Activated CD4-positive, alpha-beta T cell treated with anti-CD3 and anti-CD28 coated beads, Interleukin-2, Interleukin-6, amounts not matched to agents 100 ng/mL and 50 ng/mL, durations not matched to agents 16 hours and 8 hours (primary cell): ENCODE measurements at regions not wholly inside any gene's neighbourhood (a gene's known extent, or its start where the extent isn't known, plus 50 kb on each side); places are given as distances from the start of the nearest gene placed in this dataset.
"Not testable (repeated sequence)": the region's sequence is repeated elsewhere in the genome, so short reads cannot be mapped to it uniquely, and the experiment has no call there.

Experiments
- DNase-seq: peaks from one replicate; pipeline ENCODE4 v3.0.0-alpha.2; 2020

- no peak for DNase-seq
These were observed 50.8 kb upstream of the SEL1L start for GRCh38 chr14:81584495-81584894.

DNA sequence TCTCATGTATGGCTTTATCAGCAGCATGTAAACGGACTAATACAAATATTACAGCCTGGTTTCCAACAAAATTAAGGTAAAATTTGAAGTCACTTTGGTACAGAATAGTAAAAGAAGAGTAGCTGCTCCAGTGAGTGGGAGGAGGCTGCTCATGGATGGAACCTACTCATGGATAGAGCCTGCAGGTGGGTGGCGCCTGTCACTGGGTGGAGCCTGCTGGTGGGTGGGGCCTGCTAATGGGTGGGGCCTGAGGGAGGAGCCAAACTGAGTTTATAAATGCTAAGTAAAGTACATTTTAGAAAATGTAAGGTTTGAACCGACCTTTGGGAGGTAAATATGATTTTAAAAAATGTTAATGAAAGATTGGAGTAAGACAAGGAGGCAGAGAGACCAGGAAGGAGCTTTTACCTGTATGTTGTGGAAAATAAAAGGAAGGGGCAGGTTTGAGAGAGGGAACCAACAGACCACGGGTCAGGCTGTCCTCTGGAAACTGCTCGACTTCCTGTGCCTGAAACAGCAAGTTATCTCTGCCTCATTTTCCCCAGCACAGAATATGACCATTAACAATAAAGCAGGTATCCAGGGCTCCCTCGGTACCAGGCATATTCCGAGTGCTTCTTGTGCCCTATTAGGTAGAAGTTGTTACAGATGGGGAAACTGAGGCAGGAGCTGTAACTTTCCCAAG, 55.9 kb upstream of the SEL1L start:
- DNase-seq, result no peak

GRCh38 chr14:81591266-81591665, 57.6 kb upstream of the SEL1L start:
- no peak for DNase-seq

- no peak for DNase-seq
These were observed 60.4 kb upstream of the SEL1L start for GRCh38 chr14:81594012-81594411.

GRCh38 chr14:81605660-81606059, 72.0 kb upstream of the SEL1L start:
- DNase-seq, result no peak

DNA sequence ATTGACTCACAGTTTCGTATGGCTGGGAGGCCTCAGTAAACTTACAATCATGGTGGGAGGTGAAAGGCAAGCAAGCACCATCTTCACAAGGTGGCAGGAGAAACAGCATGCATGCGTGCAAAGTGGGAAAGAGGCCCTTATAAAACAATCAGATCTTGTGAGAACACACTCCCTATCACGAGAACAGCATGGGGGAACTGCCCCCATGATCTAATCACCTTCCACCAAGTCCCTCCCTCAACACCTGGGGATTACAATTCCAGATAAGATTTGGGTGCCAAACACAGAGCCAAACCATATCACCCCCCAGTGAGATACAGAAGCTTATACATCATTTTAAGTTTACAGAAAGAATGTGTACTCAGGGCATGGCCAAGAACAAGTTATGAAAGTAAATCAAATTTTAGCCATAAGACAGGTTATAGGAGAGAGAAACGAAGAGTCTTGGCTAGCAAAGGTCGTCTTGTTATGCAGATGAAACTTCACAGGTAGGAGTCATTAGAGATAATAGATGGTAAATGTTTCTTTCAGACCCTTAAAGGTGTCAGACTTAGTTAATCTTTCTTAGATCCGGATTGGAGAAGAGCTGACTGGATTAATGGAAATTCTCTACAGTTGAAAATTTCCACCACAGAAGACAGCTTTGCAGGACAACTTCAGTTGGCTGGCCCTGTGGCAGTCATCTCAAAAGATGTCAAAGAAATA, 79.8 kb upstream of the SEL1L start:
- no peak for DNase-seq

DNA sequence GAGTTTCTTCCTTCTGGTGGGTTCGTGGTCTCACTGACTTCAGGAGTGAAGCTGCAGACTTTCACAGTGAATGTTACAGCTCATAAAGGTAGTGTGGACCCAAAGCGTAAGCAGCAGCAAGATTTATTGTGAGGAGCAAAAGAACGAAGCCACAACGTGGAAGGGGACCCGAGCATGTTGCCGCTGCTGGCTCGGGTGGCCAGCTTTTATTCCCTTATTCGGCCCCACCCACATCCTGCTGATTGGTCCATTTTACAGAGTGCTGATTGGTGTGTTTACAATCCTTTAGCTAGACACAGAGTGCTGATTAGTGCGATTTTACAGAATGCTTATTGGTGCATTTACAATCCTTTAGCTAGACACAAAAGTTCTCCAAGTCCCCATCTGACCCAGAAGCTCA, 80.6 kb upstream of the SEL1L start:
- DNase-seq, result not testable (repeated sequence)

DNA sequence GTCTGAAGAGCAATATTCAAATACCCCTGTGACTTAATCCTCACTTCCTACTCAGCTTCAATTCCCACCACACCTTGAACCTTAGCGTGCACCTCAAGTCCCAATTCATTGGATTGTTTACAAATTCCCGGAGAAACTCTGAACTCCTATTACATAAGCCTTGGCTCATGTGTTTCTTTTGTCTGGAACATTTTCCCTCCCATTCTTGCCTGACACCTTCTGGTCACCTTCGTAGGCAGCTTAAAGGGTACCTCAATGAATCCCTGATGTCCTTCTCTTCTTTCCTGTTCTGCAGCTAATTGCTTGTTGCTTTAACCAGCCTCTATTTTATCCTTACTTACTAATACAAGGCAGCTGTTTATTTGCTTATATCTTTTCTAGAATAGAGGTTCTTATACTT, 85.0 kb upstream of the SEL1L start:
- no peak for DNase-seq

- no peak for DNase-seq
These were observed 86.2 kb upstream of the SEL1L start for GRCh38 chr14:81619816-81620215.

DNA sequence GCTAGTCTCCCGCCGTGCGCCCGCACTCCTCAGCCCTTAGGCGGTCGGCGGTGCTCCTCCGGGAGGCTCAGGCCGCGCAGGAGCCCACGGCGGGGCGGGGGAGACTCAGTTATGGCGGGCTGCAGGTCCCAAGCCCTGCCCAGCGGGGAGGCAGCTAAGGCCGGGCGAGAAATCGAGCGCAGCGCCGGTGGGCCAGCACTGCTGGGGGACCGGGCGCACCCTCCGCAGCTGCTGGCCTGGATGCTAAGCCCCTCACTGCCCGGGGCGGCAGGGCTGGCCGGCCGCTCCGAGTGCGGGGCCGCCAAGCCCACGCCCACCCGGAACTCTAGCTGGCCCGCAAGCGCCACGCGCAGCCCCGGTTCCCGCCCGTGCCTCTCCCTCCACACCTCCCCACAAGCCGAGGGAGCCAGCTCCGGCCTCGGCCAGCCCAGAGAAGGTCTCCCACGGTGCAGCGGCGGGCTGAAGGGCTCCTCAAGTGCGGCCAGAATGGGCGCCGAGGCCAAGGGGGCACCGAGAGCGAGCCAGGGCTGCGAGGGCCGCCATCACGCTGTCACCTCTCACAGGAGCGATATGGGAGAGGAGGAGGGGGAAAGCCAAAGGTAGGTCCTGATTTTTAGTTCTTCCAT, 90.2 kb upstream of the SEL1L start:
- not testable (repeated sequence) for DNase-seq

- peak; percentile 13 for DNase-seq
These were observed 91.7 kb upstream of the SEL1L start for GRCh38 chr14:81625343-81625742.

- DNase-seq, result no peak
These were observed 98.5 kb upstream of the SEL1L start for GRCh38 chr14:81632157-81632556.

GRCh38 chr14:81633496-81633895, 99.8 kb upstream of the SEL1L start:
- no peak for DNase-seq

DNA sequence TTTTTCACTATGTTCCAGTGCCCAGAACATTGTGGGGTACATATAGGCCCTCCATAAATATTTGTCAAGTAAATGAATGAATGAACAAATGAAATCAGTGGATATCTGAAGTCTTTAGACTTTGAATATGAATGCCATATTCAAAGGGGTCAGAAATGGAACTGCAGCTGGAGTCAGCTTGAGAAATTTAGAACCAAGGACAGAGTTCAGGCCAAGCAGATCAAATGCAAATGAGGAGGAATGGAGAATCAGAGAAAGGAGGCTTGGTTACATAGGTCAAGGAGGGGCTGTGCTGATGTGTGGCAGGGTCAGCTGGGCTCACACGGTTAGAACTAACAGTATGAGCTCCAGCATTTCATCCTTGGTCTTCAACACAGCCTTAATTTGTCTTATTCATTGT, 104.0 kb upstream of the SEL1L start:
- DNase-seq, result no peak

GRCh38 chr14:81638656-81639280, 105.1 kb upstream of the SEL1L start:
- no peak for DNase-seq

DNA sequence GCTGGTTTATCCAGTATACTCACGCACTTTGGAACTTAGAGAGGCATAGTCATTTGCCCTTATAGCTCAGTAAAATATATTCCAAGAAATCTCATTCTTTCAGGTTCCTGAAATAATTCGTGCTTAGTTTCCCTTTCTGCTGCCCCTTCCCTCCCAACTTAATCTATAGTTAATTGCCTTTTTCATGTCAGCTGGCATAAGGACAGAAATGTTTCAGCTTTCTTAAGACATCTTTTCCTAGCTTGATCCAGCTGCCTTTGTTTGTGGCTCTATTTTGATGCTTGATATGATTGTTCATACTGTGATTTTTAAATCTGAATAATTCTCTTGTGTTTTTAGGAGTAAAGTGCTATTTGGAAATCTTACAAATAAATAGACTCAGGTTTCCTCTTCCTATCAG, 120.0 kb upstream of the SEL1L start:
- DNase-seq, result no peak

DNA sequence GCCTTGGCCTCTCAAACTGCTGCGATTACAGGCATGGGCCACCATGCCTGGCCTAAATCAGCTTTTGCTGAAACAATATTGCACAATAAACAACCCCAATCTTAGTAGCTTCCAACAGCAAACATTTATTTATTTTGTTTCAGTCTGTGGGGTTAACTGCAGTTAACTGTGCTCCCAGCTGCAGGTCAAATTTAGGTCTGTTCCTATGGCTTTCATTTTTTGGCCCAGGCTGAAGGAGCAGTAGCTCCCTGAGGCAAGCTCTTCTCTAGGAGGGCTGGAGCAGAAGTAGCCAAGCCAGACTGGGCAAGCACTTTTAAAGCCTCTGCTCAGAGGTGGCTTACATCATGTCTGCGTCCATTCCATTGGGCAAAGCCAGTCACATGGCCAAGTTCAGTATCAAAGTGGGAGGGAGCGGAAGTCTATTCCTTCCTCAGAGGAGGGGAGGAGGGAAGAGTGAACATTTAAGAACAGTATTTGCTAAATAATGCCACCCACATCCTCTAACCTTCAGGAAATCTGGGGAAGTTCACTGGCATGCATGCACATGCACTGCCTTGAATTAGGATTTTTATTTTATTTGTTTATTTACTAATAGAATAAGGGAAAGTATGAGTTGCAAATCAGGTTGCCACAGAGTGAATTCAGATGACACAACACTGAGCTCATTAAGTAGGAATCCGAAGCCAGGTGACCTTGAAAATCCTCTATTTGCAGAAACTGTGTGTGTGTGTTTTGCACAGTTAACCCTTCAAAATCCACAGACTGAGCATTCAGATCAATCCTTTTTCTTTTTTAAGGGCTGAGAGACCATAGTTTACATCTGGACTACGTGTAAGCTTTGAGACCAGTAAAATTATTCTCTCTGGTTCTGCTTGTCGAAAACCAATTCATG, 122.0 kb upstream of the SEL1L start:
- no peak for DNase-seq

GRCh38 chr14:81656811-81657210, 123.2 kb upstream of the SEL1L start:
- DNase-seq, result no peak

- no peak for DNase-seq
These were observed 128.4 kb upstream of the SEL1L start for GRCh38 chr14:81662066-81662465.

DNA sequence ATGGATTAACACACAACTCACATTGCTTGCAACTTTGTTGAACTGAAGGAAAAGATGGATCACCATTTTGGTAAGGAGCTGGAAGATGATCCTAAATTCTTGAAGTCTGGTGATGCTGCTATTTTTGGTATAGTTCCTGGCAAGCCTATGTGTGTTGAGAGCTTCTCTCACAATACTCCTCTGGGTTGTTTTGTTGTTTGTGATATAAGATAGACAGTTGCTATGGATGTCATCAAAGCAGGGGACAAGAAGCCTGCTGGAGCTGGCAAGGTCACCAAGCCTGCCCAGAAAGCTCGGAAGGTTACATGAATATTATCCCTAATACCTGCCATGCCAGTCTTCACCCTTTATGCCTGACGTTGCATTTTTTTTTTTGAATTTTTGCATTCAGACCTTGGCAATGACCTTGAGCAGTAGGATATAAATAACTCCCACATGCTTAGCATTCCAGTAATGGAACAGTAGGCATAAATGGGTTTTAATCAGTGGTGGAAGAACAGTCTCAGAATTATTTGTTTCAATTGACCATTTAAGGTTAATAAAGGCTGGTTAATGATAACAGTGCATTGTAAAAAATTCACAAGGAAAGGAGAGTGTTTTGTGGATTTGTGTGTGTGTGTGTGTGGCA, 129.0 kb upstream of the SEL1L start:
- DNase-seq, result no peak

DNA sequence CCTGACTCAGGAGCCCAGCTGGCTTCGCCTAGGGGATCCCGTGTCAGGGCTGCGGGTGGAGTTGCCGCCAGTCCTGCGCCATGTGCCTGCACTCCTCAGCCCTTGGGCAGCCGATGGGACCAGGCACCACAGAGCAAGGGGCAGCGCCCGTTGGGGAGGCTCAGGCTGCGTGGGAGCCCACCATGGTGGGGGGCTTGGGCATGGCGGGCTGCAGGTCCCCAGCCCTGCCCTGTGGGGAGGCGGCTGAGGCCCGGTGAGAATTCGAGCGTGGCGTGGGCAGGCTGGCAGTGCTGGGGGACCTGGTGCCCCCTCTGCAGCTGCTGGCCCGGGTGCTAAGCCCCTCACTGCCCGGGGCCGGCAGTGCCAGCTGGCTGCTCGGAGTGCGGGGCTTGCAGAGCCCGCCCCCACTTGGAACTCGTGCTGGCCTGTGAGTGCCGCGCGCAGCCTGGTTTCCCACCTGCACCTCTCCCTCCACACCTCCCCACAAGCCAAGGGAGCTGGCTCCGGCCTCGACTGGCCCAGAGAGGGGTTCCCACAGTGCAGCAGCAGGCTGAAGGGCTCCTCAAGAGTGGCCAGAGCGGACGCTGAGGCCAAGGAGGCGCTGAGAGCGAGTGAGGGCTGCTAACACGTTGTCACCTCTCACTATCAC, 135.1 kb upstream of the SEL1L start:
- DNase-seq, result no peak

GRCh38 chr14:81669308-81669707, 135.7 kb upstream of the SEL1L start:
- no peak for DNase-seq
